K562 (cell line): ENCODE measurements at regions not wholly inside any gene's neighbourhood (a gene's known extent, or its start where the extent isn't known, plus 50 kb on each side); places are given as distances from the start of the nearest gene placed in this dataset.

Experiments used
- ATAC-seq: fragments of 200-7000 bp; cut with Tn5 transposase; 3 replicates; pipeline ENCODE4 v1.9.1; 2020; ENCODE audit warnings: moderate library complexity
- BruUV-seq: library from RNA; stranded (reverse); fragments of 400-500 nt; replicated peaks from 2 replicates; lab custom pipeline; 2021; lab: Mats Ljungman, UMichigan
- CTCF ChIA-PET: fragments of 300-600 bp; formaldehyde crosslinking; extraction: SDS; loops from one replicate; lab custom pipeline; 2021; ENCODE audit warnings: low intra/inter-chr PET ratio; lab: Yijun Ruan, JAX
- POLR2A ChIA-PET: fragments of 300-600, 350-650 bp; sonication (Branson Sonifier 250); formaldehyde crosslinking; extraction: SDS; loops from one replicate; lab custom pipeline; 2021; ENCODE audit warnings: antibody characterized with exemption, inconsistent platforms; lab: Yijun Ruan, JAX
- DNase-seq, 4 experiments: peaks; one replicate each; pipeline versions ENCODE4 v3.0.0 to v3.0.0-alpha.2; 2011 to 2018; ENCODE audit warnings: low spot score in 3 of 4, mixed read lengths in 3 of 4; ENCODE audit errors: extremely low read depth in 1 of 4
- FAIRE-seq: peaks from 2 replicates; lab custom pipeline; 2011; peaks lifted over from hg19 to GRCh38; lab: Jason Lieb, UNC
- H2AFZ ChIP-seq: 2 replicates; pipeline ENCODE4 v1.6.0; 2011; ENCODE audit warnings: low read depth, low read length, control low read depth, inconsistent platforms
- H3K27ac ChIP-seq: fragments of 200-600 bp; 3 replicates; pipeline ENCODE4 v1.8.0; 2011; ENCODE audit warnings: low read depth, mild to moderate bottlenecking, control low read depth, inconsistent platforms, low read length, moderate library complexity, mixed read lengths; ENCODE audit errors: extremely low read depth
- H3K27me3 ChIP-seq, 2 experiments: fragments of 300-600 bp in 1 of 2; 2 replicates in 1 of 2; 3 replicates in 1 of 2; pipeline versions ENCODE4 v1.6.0 to v1.8.0; 2011; ENCODE audit warnings: inconsistent platforms in 2 of 2, low read length in 2 of 2, mild to moderate bottlenecking in 1 of 2, mixed read lengths in 1 of 2, moderate library complexity in 1 of 2; ENCODE audit not compliant: control insufficient read depth in 2 of 2, insufficient read depth in 2 of 2
- H3K36me3 ChIP-seq: fragments of 300-600 bp; 3 replicates; pipeline ENCODE4 v1.8.0; 2011; ENCODE audit warnings: mild to moderate bottlenecking, low read length, inconsistent platforms; ENCODE audit not compliant: control insufficient read depth, insufficient read depth
- H3K4me1 ChIP-seq, 2 experiments: fragments of 200-600 bp in 1 of 2; replicated peaks in 1 of 2; 2 replicates in 1 of 2; 3 replicates in 1 of 2; pipeline versions ENCODE4 v1.5.1 to v1.8.0; 2011; ENCODE audit warnings: inconsistent platforms in 2 of 2, low read length in 2 of 2, mild to moderate bottlenecking in 1 of 2, mixed read lengths in 1 of 2, moderate library complexity in 1 of 2; ENCODE audit not compliant: control insufficient read depth in 2 of 2, insufficient read depth in 2 of 2
- H3K4me2 ChIP-seq: 2 replicates; pipeline ENCODE4 v1.6.1; 2011; ENCODE audit warnings: low read length, control low read depth, inconsistent platforms, mixed read lengths; ENCODE audit not compliant: insufficient read depth
- H3K4me3 ChIP-seq: fragments of 200-600 bp; sonication (generic), shearing (Covaris generic); 2 replicates; pipeline ENCODE4 v1.5.1; 2016; ENCODE audit warnings: control low read depth, inconsistent platforms
- H3K79me2 ChIP-seq: fragments of 200-600 bp; 3 replicates; pipeline ENCODE4 v1.8.0; 2011; ENCODE audit warnings: low read length, inconsistent platforms; ENCODE audit not compliant: control insufficient read depth, insufficient read depth
- H3K9ac ChIP-seq, 2 experiments: 2 replicates each; pipeline versions ENCODE4 v1.6.0 to v1.6.1; 2011; ENCODE audit warnings: low read depth in 2 of 2, low read length in 2 of 2, control low read depth in 1 of 2, inconsistent platforms in 1 of 2, mild to moderate bottlenecking in 1 of 2, mixed read lengths in 1 of 2; ENCODE audit not compliant: insufficient read depth in 1 of 2
- H3K9me1 ChIP-seq: one replicate; pipeline ENCODE4 v1.6.0; 2011; ENCODE audit warnings: inconsistent platforms, mild to moderate bottlenecking, low read length, moderate library complexity; ENCODE audit not compliant: control insufficient read depth, insufficient read depth
- H3K9me3 ChIP-seq: replicated peaks from 2 replicates; pipeline ENCODE4 v1.5.1; 2011; ENCODE audit warnings: low read depth, low read length, inconsistent platforms; ENCODE audit not compliant: control insufficient read depth, insufficient read depth
- H4K20me1 ChIP-seq: replicated peaks from 2 replicates; pipeline ENCODE4 v1.6.1; 2011; ENCODE audit warnings: low read length, inconsistent platforms, mixed read lengths; ENCODE audit not compliant: control insufficient read depth, insufficient read depth
- HDAC6 ChIP-seq: IDR thresholded peaks from 2 replicates; pipeline ENCODE4 v1.6.1; 2012; ENCODE audit warnings: low read depth, mild to moderate bottlenecking, control low read depth, inconsistent platforms, low read length, moderate library complexity
- HEY1 ChIP-seq: fragments of 250-450 bp; sonication (Bioruptor Pico); IDR thresholded peaks from 2 replicates; pipeline ENCODE4 v1.5.0; 2020; ENCODE audit warnings: mild to moderate bottlenecking, moderate library complexity, borderline replicate concordance
- KAT2B ChIP-seq: IDR thresholded peaks from one replicate; pipeline ENCODE4 v1.6.1; 2012; ENCODE audit warnings: low read depth, mild to moderate bottlenecking, control low read depth, inconsistent platforms, low read length, moderate library complexity
- KAT7 ChIP-seq: sonication (generic); formaldehyde crosslinking; IDR thresholded peaks from 2 replicates; pipeline ENCODE4 v1.8.0; 2022; ENCODE audit warnings: missing genetic modification reagents, mild to moderate bottlenecking, borderline replicate concordance
- MAFF ChIP-seq: IDR thresholded peaks from 2 replicates; pipeline ENCODE4 v1.6.1; 2012; ENCODE audit warnings: low read length, improper control_type of control experiment
- RB1 ChIP-seq: fragments of 450-650 bp; IDR thresholded peaks from 2 replicates; pipeline ENCODE4 v1.6.1; 2017; ENCODE audit warnings: low read depth, mild to moderate bottlenecking
- SMARCE1 ChIP-seq: fragments of 450-650 bp; IDR thresholded peaks from 2 replicates; pipeline ENCODE4 v1.7.1; 2016; ENCODE audit warnings: mild to moderate bottlenecking
- ZNF143 ChIP-seq: sonication (generic); formaldehyde crosslinking; IDR thresholded peaks from 2 replicates; pipeline ENCODE4 v1.9.0; 2022; ENCODE audit warnings: mild to moderate bottlenecking, missing genetic modification reagents
- WGBS: fragments of 100-300 bp; shearing (Covaris generic); methylation state at CpG from one replicate; pipeline ENCODE4 v1.1.6; 2016; ENCODE audit warnings: low coverage, mixed read lengths; ENCODE audit not compliant: insufficient coverage; ENCODE audit errors: missing lambda C conversion rate; 5-methylcytosine and 5-hydroxymethylcytosine counted together
- in situ Hi-C: fragments of 300-500 bp; cut with MboI; formaldehyde crosslinking; loops from 4 replicates; pipeline ENCODE4 v1.15.0; 2018; ENCODE audit warnings: inconsistent platforms, mixed read lengths
- intact Hi-C: fragments of 100-400 bp; cut with micrococcal nuclease; formaldehyde crosslinking; loops from 2 replicates; pipeline ENCODE4 v1.14.2; 2022
- TF ChIP-seq, protein P1 (sequence below): sonication (generic); formaldehyde crosslinking; IDR thresholded peaks from 2 replicates; pipeline ENCODE4 v1.8.1; 2023; ENCODE audit warnings: mild to moderate bottlenecking, missing genetic modification reagents
- TF ChIP-seq, protein P2 (sequence below): fragments of 200-800 bp; sonication (Bioruptor generic); IDR thresholded peaks from 2 replicates; pipeline ENCODE4 v1.6.1; 2016; ENCODE audit warnings: missing genetic modification characterization, missing compliant biosample characterization
- TF ChIP-seq, protein P3 (sequence below): sonication (generic); formaldehyde crosslinking; IDR thresholded peaks from 2 replicates; pipeline ENCODE4 v1.9.0; 2022; ENCODE audit warnings: mild to moderate bottlenecking, missing genetic modification reagents
- TF ChIP-seq, protein P4 (sequence below): sonication (generic); IDR thresholded peaks from 2 replicates; pipeline ENCODE4 v1.6.1; 2016

DNA sequence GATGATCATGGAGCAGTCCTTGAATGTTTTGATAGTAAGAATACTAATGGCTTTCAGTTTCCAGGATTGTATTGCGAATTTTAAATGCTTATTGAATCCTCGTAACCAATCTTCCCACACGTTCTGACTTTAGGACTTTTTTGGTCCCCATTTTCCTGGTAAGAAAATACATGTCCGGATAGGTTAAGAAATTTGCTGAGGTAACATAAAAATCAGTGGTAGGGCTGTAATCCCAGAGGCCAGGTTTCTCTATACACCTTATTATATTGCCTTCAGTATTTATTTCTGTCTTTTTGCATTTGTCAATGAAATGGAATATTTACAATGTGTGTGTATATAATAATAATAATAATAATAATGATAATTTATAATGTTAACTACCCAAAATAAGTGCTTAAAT is 603.2 kb downstream of the TMEM182 start (continued):
- 0 out of 2 replicates have a peak, but pooled peaks have one; percentile 4 for TF ChIP-seq MAFF
- TF ChIP-seq HDAC6: no peak

DNA sequence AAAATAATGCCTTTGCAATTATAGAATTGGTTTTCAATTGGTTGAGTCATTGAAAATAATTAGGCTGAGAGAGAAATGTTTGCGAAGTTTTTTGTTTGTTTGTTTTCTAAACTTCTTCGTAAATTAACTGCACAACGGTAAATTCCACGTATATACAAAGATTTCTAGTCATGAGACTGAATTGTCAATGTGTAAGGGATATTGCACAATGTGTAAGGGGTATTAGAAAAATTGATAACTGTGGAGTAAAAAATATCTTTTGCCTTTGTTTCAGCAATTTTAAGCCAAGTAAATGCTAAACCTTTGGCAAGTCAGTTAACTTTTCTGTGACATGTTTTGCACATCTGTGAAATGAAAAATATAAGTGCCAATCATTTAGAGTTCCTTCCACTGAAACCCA is 606.0 kb downstream of the TMEM182 start:
- no TSS peak for BruUV-seq
- in situ Hi-C loops: no loop called here
- POLR2A ChIA-PET: no interaction called here
- no peak for TF ChIP-seq HEY1 (CRISPR knock-in tag)
- TF ChIP-seq ZNF143 (CRISPR knock-in tag): no peak
- TF ChIP-seq, protein P1, sequence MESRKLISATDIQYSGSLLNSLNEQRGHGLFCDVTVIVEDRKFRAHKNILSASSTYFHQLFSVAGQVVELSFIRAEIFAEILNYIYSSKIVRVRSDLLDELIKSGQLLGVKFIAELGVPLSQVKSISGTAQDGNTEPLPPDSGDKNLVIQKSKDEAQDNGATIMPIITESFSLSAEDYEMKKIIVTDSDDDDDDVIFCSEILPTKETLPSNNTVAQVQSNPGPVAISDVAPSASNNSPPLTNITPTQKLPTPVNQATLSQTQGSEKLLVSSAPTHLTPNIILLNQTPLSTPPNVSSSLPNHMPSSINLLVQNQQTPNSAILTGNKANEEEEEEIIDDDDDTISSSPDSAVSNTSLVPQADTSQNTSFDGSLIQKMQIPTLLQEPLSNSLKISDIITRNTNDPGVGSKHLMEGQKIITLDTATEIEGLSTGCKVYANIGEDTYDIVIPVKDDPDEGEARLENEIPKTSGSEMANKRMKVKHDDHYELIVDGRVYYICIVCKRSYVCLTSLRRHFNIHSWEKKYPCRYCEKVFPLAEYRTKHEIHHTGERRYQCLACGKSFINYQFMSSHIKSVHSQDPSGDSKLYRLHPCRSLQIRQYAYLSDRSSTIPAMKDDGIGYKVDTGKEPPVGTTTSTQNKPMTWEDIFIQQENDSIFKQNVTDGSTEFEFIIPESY: no peak
- no peak for TF ChIP-seq RB1
- TF ChIP-seq KAT7: no peak
- TF ChIP-seq SMARCE1: no peak
- TF ChIP-seq, protein P2, sequence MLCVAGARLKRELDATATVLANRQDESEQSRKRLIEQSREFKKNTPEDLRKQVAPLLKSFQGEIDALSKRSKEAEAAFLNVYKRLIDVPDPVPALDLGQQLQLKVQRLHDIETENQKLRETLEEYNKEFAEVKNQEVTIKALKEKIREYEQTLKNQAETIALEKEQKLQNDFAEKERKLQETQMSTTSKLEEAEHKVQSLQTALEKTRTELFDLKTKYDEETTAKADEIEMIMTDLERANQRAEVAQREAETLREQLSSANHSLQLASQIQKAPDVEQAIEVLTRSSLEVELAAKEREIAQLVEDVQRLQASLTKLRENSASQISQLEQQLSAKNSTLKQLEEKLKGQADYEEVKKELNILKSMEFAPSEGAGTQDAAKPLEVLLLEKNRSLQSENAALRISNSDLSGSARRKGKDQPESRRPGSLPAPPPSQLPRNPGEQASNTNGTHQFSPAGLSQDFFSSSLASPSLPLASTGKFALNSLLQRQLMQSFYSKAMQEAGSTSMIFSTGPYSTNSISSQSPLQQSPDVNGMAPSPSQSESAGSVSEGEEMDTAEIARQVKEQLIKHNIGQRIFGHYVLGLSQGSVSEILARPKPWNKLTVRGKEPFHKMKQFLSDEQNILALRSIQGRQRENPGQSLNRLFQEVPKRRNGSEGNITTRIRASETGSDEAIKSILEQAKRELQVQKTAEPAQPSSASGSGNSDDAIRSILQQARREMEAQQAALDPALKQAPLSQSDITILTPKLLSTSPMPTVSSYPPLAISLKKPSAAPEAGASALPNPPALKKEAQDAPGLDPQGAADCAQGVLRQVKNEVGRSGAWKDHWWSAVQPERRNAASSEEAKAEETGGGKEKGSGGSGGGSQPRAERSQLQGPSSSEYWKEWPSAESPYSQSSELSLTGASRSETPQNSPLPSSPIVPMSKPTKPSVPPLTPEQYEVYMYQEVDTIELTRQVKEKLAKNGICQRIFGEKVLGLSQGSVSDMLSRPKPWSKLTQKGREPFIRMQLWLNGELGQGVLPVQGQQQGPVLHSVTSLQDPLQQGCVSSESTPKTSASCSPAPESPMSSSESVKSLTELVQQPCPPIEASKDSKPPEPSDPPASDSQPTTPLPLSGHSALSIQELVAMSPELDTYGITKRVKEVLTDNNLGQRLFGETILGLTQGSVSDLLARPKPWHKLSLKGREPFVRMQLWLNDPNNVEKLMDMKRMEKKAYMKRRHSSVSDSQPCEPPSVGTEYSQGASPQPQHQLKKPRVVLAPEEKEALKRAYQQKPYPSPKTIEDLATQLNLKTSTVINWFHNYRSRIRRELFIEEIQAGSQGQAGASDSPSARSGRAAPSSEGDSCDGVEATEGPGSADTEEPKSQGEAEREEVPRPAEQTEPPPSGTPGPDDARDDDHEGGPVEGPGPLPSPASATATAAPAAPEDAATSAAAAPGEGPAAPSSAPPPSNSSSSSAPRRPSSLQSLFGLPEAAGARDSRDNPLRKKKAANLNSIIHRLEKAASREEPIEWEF: no peak
- TF ChIP-seq, protein P3, sequence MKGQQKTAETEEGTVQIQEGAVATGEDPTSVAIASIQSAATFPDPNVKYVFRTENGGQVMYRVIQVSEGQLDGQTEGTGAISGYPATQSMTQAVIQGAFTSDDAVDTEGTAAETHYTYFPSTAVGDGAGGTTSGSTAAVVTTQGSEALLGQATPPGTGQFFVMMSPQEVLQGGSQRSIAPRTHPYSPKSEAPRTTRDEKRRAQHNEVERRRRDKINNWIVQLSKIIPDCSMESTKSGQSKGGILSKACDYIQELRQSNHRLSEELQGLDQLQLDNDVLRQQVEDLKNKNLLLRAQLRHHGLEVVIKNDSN (CRISPR knock-in tag): no peak
- no peak for TF ChIP-seq KAT2B
- TF ChIP-seq, protein P4, sequence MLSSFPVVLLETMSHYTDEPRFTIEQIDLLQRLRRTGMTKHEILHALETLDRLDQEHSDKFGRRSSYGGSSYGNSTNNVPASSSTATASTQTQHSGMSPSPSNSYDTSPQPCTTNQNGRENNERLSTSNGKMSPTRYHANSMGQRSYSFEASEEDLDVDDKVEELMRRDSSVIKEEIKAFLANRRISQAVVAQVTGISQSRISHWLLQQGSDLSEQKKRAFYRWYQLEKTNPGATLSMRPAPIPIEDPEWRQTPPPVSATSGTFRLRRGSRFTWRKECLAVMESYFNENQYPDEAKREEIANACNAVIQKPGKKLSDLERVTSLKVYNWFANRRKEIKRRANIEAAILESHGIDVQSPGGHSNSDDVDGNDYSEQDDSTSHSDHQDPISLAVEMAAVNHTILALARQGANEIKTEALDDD: no peak

More for the DNA sequence above, 606.0 kb downstream of the TMEM182 start:
- no peak for FAIRE-seq
- H3K36me3 ChIP-seq: no peaks in the 10 kb centered on the region
- no peak for DNase-seq
- no peak overlapping the region for H3K4me3 ChIP-seq
- H3K9me3 ChIP-seq: no peaks in the 10 kb centered on the region
- H3K9ac ChIP-seq: no peak overlapping the region
- CTCF ChIA-PET: no interaction called here
- no peaks in the 10 kb centered on the region for H3K4me1 ChIP-seq
- no peak overlapping the region for H3K4me2 ChIP-seq
- no peaks in the 10 kb centered on the region for H3K9me1 ChIP-seq
- H3K79me2 ChIP-seq: no peaks in the 10 kb centered on the region; the same call in 2 of the 3 replicates
- H3K27ac ChIP-seq: no peak overlapping the region
- 19% methylated on average over 4 of the region's 4 CpGs for WGBS
- no peaks in the 10 kb centered on the region for H3K27me3 ChIP-seq
- intact Hi-C loops: no loop called here
- H4K20me1 ChIP-seq: no peaks in the 10 kb centered on the region
- no peak for ATAC-seq
- H2AFZ ChIP-seq: no peak overlapping the region
